ENCODE measurements at regions not wholly inside any gene's neighbourhood (a gene's known extent, or its start where the extent isn't known, plus 50 kb on each side); places are given as distances from the start of the nearest gene placed in this dataset.

GRCh38 chr14:86311151-86311550, 781.2 kb downstream of the FLRT2 start:
- TF ChIP-seq CTCF (IDR thresholded peaks at IDR 0.05; ENCODE audit: insufficient read depth, low read length): no peak
- no peak overlapping the region for H3K4me3 ChIP-seq (ENCODE audit: low read depth, low read length)
- no peak for DNase-seq (ENCODE audit: low read depth)

- no peak overlapping the region for H3K4me3 ChIP-seq (ENCODE audit: low read depth, low read length)
- TF ChIP-seq CTCF (IDR thresholded peaks at IDR 0.05; ENCODE audit: insufficient read depth, low read length): no peak
- no peak for DNase-seq (ENCODE audit: low read depth)
Measured at GRCh38 chr14:86310611-86311010, 780.7 kb downstream of the FLRT2 start.

- H3K4me3 ChIP-seq (ENCODE audit: low read depth, low read length): no peak overlapping the region
- TF ChIP-seq CTCF (IDR thresholded peaks at IDR 0.05; ENCODE audit: insufficient read depth, low read length): no peak
Measured at GRCh38 chr14:86310148-86310547, 780.2 kb downstream of the FLRT2 start.

GRCh38 chr14:86305058-86305457, 775.1 kb downstream of the FLRT2 start:
- no peak for DNase-seq (ENCODE audit: low read depth)
- TF ChIP-seq CTCF (IDR thresholded peaks at IDR 0.05; ENCODE audit: insufficient read depth, low read length): no peak
- no peak overlapping the region for H3K4me3 ChIP-seq (ENCODE audit: low read depth, low read length)

More at GRCh38 chr14:86310148-86310547, 780.2 kb downstream of the FLRT2 start:
- DNase-seq (ENCODE audit: low read depth): no peak

GRCh38 chr14:86299994-86300393, 770.0 kb downstream of the FLRT2 start:
- no peak for TF ChIP-seq CTCF (IDR thresholded peaks at IDR 0.05; ENCODE audit: insufficient read depth, low read length)
- no peak for DNase-seq (ENCODE audit: low read depth)
- H3K4me3 ChIP-seq (ENCODE audit: low read depth, low read length): no peak overlapping the region

GRCh38 chr14:86296173-86296572, 766.2 kb downstream of the FLRT2 start:
- peak; percentile 25 for DNase-seq (ENCODE audit: low read depth)
- TF ChIP-seq CTCF (IDR thresholded peaks at IDR 0.05; ENCODE audit: insufficient read depth, low read length): no peak
- no peak overlapping the region for H3K4me3 ChIP-seq (ENCODE audit: low read depth, low read length)

- no peak for TF ChIP-seq CTCF (IDR thresholded peaks at IDR 0.05; ENCODE audit: insufficient read depth, low read length)
- no peak overlapping the region for H3K4me3 ChIP-seq (ENCODE audit: low read depth, low read length)
- no peak for DNase-seq (ENCODE audit: low read depth)
Measured at GRCh38 chr14:86288336-86288735, 758.4 kb downstream of the FLRT2 start.
